GM21825 (cell line): ENCODE measurements at regions not wholly inside any gene's neighbourhood (a gene's known extent, or its start where the extent isn't known, plus 50 kb on each side); places are given as distances from the start of the nearest gene placed in this dataset.

Experiments
- ATAC-seq: cut with Tn5 transposase; IDR thresholded peaks from one replicate; pipeline ENCODE4 v1.9.1; 2021; ENCODE audit warnings: mild to moderate bottlenecking, moderate library complexity; ENCODE audit not compliant: unreplicated experiment

DNA sequence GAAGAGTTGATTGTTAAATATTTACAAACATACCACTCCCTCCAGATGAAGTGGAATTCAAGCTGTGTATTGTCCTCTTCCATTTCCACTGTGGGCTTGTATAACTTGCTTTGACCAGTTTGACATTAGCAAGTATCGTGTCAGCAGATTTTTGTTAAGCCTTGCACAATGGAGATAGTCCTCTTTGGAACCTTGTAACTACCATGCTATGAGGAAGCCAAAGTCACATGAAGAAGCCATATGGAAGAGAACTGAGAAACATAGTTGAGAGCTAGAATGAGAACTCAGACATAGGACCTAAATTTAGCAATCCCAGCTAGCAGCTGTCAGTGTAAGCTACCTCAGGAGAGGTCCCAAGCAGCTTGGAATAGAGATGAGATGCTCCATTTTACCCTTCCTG, 889.2 kb downstream of the PDCD6IP start:
- no peak for ATAC-seq

DNA sequence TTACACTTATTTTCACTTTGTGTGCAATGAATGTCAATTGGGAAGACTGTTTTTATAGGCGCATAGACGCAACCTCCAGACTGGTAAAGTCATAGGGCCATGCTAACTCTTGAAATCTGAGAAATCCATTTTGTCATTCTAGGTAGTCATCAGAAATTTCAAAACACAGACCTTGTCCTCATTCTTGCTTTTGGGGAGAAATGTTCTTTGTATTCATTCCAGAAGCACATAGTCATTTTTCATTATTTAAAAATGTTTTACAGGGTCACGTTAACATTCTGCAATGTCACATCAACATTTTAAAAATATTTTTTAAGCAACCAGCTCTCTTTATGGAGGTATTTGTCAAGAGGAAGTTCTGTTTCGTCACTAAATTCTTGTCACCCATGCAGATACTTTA, 898.4 kb downstream of the PDCD6IP start:
- no peak for ATAC-seq

DNA sequence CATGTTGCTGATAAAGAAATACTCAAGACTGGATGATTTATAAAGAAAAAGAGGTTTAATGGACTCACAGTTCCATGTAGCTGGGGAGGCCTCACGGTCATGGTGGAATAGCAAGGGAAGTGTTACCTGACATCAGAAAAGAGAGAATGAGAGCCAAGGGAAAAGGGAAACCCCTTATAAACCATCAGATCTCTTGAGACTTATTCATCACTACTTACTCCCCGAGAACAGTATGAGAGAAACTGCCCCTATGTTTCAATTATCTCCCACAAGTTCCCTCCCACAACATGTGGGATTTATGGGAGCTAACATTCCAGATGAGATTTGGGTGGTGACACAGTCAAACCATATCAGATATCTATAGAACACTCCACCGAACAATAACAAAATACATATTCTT, 904.6 kb downstream of the PDCD6IP start:
- ATAC-seq = no peak

DNA sequence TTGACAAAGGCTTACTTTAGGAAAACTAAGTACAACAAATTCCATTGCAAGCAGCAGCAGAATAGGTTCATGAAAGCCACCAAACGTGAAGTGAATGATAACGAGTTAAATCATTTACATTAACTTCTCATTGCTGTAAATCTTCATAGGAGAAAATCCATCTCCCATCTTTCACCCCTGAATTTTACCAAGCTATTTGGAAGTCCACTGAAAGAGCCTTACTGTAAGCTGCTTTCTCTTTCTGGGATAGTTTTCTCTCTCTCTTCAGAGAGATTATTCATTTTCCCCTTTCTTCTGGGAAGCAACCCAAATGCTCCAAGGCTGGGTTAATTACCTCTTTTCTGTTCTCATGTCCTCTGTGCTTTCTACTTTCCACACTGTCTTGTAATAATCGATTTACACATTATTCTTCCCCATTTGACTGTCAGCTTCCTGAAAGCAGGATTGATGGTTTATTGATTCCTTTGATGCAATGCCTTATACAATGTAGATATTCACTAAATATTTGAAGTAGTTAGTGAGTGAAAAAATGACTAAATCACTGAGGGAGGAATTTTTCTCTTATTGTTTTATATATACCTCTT, 914.3 kb upstream of the ARPP21 start:
- no peak for ATAC-seq

DNA sequence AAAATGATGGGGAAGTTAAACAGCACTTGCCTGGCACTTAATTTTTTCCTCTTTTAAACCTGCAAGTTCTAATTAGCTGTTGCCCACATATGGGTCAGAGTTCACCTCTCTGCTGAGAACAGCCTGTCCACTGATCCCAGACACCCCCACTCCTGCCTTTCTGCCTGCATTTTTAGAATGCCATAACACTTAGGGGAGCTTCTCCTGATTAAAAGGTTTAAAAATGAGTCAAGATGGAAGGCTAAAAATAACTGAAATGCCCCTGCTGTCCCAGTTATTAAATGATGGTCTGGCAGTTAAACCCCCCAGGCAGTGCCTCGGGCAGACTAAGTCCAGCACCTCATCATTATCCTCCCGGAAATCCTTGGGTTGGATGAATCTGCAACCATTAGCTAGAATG, 913.6 kb upstream of the ARPP21 start:
- no peak for ATAC-seq

GRCh38 chr3:34727700-34728099, 911.6 kb upstream of the ARPP21 start:
- no peak for ATAC-seq

GRCh38 chr3:34742151-34742550, 897.2 kb upstream of the ARPP21 start:
- no peak for ATAC-seq

DNA sequence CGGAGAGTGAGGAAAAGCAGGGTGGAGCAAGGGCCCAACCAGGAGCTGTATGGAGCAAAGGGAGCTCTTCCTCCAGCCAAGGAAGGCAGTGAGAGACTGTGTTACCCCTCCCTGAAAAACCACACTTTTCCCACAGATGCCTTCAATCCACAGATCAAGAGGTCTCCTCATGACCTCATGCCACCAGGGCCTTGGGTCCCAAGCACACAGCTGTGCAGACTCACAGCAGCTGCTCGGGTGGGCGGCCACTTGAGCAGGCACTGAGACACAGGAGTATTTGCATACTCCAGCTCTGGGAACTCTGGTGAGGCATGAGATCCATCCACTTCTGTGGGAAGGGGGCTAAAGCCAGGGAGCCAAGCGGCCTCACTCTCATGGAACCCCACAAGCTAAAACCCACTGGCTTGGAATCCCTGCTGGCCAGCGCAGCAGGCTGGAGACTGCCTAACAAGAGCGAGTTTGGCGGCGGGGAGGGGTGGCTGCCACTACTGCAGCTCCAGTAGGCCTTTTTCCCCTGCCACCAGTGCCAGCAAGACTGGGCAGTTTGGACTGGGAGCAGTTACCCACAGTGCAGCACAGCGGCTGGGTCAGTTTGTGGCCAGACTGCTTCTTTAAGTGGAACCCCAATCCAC, 880.6 kb upstream of the ARPP21 start:
- no peak for ATAC-seq

DNA sequence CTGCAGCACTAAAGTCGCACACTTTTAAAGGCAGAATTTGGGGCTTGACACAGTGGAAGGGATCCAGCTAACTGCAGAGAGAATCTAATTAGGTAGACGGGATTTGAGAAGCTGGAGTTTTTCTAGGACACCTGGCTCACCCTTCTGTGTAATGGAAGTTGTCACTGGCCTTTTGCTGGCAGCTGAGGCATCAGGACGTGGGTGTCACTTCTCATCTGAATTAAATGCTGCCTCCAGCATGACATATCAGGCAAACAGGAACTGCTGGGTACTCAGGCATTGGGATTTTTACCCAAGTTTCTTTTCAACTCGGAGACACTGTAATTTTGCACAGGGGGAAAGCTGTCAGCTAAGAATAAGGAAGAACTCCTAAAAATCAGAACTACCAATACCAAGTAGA, 861.9 kb upstream of the ARPP21 start:
- ATAC-seq = no peak

DNA sequence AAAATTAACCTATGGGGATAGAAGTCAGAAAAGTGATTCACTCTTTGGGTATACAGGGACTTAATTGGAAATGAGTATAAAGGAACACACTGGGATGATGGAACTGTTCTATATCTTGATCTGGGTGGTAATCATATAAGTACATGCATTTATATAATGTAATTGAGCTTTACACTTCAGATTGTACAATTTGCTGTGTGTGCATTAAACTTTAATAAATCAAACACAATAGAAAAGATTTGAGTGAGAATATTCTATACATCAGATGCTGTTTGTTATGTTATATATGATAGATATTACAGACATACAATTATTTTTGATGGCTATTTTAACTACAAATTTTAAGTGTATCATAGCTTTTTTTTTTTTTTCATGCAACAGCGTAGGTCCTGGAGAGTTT, 860.2 kb upstream of the ARPP21 start:
- ATAC-seq = no peak

DNA sequence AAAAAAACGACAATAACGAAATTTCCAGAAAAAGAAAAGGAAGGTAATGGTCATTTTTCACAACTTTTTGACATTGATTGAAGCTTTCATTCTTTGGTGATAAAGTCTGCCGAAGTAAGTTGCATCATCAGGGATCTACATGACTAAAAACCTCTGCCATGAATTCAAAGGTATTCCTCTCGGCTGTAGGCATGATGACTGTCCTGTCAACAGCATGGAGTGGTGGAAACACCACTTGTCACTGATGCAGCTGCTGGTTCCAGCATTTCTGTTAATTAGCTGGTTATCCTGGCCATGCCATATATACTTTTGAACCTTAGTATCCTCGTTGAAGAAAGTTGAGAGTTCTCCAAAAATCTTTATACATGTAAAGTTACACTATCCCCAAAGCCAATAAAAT, 859.0 kb upstream of the ARPP21 start:
- ATAC-seq = no peak

DNA sequence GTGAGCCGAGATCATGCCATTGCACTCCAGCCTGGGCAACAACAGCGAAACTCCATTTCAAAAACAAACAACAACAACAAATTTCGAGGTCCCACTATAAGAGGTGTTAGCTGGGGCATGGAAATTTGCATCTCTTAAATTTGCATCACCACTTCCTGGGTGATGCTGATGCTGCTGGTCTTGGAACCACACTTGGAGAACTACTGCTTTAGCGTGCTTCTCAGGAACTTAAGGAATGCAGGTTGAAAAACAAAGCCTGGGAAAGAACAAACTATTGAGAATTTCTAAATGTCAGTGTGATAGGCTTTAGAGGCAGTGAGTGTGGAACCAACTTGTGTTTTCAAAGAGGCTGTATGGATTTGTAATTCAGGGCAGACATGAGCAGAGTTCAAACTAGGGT, 858.4 kb upstream of the ARPP21 start:
- no peak for ATAC-seq

DNA sequence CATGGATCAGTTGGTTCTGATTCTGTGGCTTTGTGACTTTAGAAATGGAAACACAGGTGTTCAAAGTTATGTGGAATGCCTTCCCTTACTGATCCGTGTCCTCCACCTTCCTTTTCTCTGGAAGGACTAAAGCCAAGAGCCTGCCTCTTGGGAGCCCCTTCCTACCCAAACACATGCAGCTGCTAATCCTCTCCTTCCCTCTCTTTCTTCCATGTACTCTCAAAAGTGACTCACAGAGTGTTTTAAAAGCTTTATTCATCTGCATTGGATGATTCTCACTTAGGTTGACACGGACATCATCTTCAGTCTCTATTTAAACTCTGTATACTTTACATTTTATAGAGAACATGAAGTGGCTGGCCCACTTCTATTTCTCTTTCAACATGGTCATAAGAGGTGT, 856.5 kb upstream of the ARPP21 start:
- ATAC-seq = no peak

GRCh38 chr3:34783876-34784275, 855.4 kb upstream of the ARPP21 start:
- no peak for ATAC-seq

DNA sequence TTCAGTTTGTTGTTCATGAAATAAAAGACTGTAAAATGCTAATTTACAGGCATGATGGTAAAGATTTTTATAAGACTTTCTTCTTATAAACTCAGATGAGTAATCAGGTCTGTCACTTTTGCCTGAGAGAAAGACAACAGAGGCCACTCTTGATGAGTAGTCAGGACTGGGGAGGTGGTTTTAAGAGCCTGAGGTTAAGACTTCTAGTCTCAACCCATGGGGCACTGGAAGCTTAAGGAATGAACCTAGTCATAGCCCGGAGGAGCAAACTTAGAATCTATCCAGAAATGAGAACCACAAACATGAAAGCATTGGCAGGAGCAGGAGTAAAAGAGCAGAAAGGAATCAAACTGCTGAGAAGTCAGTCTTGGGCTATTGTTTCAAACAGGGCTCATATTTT, 846.3 kb upstream of the ARPP21 start:
- ATAC-seq = no peak

GRCh38 chr3:34807611-34808010, 831.7 kb upstream of the ARPP21 start:
- no peak for ATAC-seq

- no peak for ATAC-seq
Measured at GRCh38 chr3:34808287-34808686, 831.0 kb upstream of the ARPP21 start.

- ATAC-seq = no peak
Measured at GRCh38 chr3:34828847-34829246, 810.5 kb upstream of the ARPP21 start.

DNA sequence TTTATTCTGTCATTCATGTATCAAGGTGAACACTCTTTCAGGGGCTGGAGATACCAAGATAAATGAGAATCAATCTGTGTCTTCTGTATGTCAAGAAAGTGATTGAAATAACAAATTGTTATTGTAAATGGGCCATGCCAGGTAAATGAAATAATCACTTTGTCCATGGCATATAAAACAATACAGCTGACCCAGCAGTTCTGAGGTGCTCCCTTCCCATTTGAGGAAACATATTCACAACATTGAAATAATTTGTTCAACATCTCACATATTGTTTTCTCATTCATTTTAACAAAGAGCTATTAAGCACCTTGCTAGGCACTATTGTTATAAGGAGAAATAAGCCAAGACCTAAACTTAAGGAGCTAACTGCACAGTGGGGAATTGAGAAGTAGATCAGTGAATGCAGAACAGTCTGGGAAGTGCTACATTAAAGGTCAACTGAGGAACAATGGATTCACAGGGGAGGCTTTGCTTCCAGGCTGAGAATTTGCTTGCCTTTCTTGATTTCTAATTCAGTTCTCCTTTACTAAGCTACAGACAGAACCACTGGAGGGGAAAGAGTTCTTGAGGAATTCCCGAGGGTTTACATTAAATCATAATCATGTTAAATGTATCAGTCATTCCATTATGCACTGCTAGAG, 806.3 kb upstream of the ARPP21 start:
- ATAC-seq = no peak

DNA sequence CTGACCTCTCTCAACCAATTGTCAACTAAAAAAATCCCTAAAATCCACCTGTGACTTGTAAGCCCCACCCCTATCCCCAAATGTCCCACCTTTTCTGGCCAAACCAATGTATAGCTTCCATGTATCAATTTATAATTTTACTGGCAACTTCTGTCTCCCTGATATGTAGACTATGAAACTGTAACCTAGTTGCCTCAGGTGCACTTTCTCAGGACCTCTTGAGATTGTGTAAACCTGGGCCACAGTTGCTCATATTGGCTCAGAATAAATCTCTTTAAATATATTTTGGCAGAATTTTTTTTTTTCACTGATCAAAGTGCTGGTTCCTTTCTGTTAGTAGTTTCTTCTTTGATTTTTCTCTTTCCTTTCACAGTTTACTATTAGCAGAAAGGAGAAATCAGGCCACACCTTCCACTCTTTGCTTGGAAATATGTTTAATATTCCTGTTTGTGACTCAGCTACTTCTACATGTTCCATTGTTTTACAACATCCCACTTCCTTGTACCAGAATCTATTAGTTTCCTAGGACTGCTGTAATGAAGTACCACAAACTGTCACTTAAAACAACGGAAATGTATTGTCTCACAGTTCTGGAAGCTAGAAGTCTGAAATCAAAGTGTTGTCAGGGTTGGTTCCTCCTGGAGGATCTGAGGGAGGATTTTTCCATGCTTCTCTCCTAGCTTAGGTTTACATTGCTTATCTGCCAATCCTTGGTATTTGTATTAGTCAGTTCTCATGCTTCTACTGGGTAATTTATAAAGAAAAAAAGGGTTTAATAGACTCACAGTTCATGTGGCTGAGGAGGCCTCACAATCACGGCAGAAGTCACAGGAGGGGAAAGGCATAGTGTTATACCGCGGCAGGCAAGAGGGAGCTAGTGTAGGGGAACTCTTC, 801.2 kb upstream of the ARPP21 start:
- no peak for ATAC-seq

- ATAC-seq = no peak
Measured at GRCh38 chr3:34842706-34843480, 796.4 kb upstream of the ARPP21 start.
